Esophagus squamous epithelium (tissue), 4 donors: ENCODE measurements at regions not wholly inside any gene's neighbourhood (a gene's known extent, or its start where the extent isn't known, plus 50 kb on each side); places are given as distances from the start of the nearest gene placed in this dataset.

ENCODE experiments used
- CTCF ChIP-seq, 6 experiments: fragments of 450-650 bp in 4 of 6; fragments of 200-600 bp in 2 of 6; sonication (generic) in 2 of 6; IDR thresholded peaks; one replicate each; pipeline ENCODE4 v1.5.1; 2016 to 2019; ENCODE audit warnings: antibody characterized with exemption in 6 of 6, mild to moderate bottlenecking in 4 of 6, moderate library complexity in 4 of 6
- POLR2A ChIP-seq, 4 donors: fragments of 450-650 bp; IDR thresholded peaks; one replicate each; pipeline ENCODE4 v1.6.1; 2017; ENCODE audit warnings: antibody characterized with exemption in 4 of 4, mild to moderate bottlenecking in 4 of 4, moderate library complexity in 3 of 4

- no peak for TF ChIP-seq CTCF (IDR thresholded peaks at IDR 0.05)
- no peak for TF ChIP-seq POLR2A (IDR thresholded peaks at IDR 0.05)
These were observed 309.5 kb upstream of the PODXL start for GRCh38 chr7:131865911-131866310.
